ENCODE measurements at regions not wholly inside any gene's neighbourhood (a gene's known extent, or its start where the extent isn't known, plus 50 kb on each side); places are given as distances from the start of the nearest gene placed in this dataset.
A peak's percentile ranks its signal among the peaks of the same experiment; 100 is the strongest.
"Not testable (repeated sequence)": the region's sequence is repeated elsewhere in the genome, so short reads cannot be mapped to it uniquely, and the experiment has no call there.

- no peak for FAIRE-seq
These were observed 542.6 kb upstream of the COX7C start for GRCh38 chr5:86075139-86075538.

GRCh38 chr5:86095092-86095491, 522.6 kb upstream of the COX7C start:
- FAIRE-seq = no peak

- no peak for FAIRE-seq
These were observed 515.8 kb upstream of the COX7C start for GRCh38 chr5:86101966-86102365.

GRCh38 chr5:86108825-86109224, 508.9 kb upstream of the COX7C start:
- no peak for FAIRE-seq

GRCh38 chr5:86112249-86112648, 505.5 kb upstream of the COX7C start:
- no peak for FAIRE-seq

GRCh38 chr5:86115164-86115563, 502.6 kb upstream of the COX7C start:
- FAIRE-seq = no peak

- FAIRE-seq = no peak
These were observed 499.2 kb upstream of the COX7C start for GRCh38 chr5:86118542-86118941.

- no peak for FAIRE-seq
These were observed 493.4 kb upstream of the COX7C start for GRCh38 chr5:86124333-86124732.

- peak; percentile 38 for FAIRE-seq
These were observed 491.8 kb upstream of the COX7C start for GRCh38 chr5:86125731-86126601.

- no peak for FAIRE-seq
These were observed 490.0 kb upstream of the COX7C start for GRCh38 chr5:86127696-86128095.

GRCh38 chr5:86129009-86129408, 488.7 kb upstream of the COX7C start:
- FAIRE-seq = no peak

- FAIRE-seq = no peak
These were observed 480.4 kb upstream of the COX7C start for GRCh38 chr5:86137297-86137696.

GRCh38 chr5:86143837-86144236, 473.9 kb upstream of the COX7C start:
- no peak for FAIRE-seq

GRCh38 chr5:86152988-86153560, 464.7 kb upstream of the COX7C start:
- no peak for FAIRE-seq

- no peak for FAIRE-seq
These were observed 461.9 kb upstream of the COX7C start for GRCh38 chr5:86155796-86156195.

GRCh38 chr5:86170194-86170593, 447.5 kb upstream of the COX7C start:
- FAIRE-seq = no peak

GRCh38 chr5:86175224-86175623, 442.5 kb upstream of the COX7C start:
- FAIRE-seq = no peak

- FAIRE-seq = no peak
These were observed 418.5 kb upstream of the COX7C start for GRCh38 chr5:86199287-86199686.

GRCh38 chr5:86228147-86228546, 389.6 kb upstream of the COX7C start:
- no peak for FAIRE-seq

- FAIRE-seq = no peak
These were observed 385.5 kb upstream of the COX7C start for GRCh38 chr5:86232246-86232645.

- FAIRE-seq = no peak
These were observed 373.6 kb upstream of the COX7C start for GRCh38 chr5:86244153-86244552.

GRCh38 chr5:86257871-86258270, 359.9 kb upstream of the COX7C start:
- no peak for FAIRE-seq

- not testable (repeated sequence) for FAIRE-seq
These were observed 333.1 kb upstream of the COX7C start for GRCh38 chr5:86284400-86285190.

GRCh38 chr5:86287437-86287836, 330.3 kb upstream of the COX7C start:
- FAIRE-seq = not testable (repeated sequence)

Data from islet of Langerhans (tissue), 1 donor.